Tibial artery (tissue), 4 donors: ENCODE measurements at regions not wholly inside any gene's neighbourhood (a gene's known extent, or its start where the extent isn't known, plus 50 kb on each side); places are given as distances from the start of the nearest gene placed in this dataset.

Experiments
- DNase-seq, 2 donors: peaks; one replicate each; pipeline ENCODE4 v3.0.0-alpha.2; 2019
- H3K27ac ChIP-seq, 2 donors: fragments of 200-600 bp; sonication (generic) in 1 of 2; 1 replicate in 1 of 2; 2 replicates in 1 of 2; pipeline ENCODE4 v1.5.1; 2018 to 2019; ENCODE audit warnings: mild to moderate bottlenecking in 1 of 2
- H3K27me3 ChIP-seq, 2 donors: fragments of 200-600 bp; sonication (generic) in 1 of 2; one replicate each; pipeline versions ENCODE4 v1.5.1 to v1.6.0; 2016 to 2019
- H3K36me3 ChIP-seq, 3 donors: fragments of 200-600 bp; sonication (generic) in 2 of 3; one replicate each; pipeline ENCODE4 v1.5.1; 2016 to 2019; ENCODE audit warnings: mild to moderate bottlenecking in 2 of 3
- H3K4me1 ChIP-seq, 4 donors: fragments of 200-600 bp; sonication (generic) in 2 of 4; 1 replicate in 3 of 4; 2 replicates in 1 of 4; pipeline ENCODE4 v1.5.1; 2016 to 2019
- H3K4me3 ChIP-seq, 2 donors: fragments of 200-600 bp; sonication (generic) in 1 of 2; 1 replicate in 1 of 2; 2 replicates in 1 of 2; pipeline ENCODE4 v1.5.1; 2018 to 2019; ENCODE audit warnings: mild to moderate bottlenecking in 2 of 2
- H3K9me3 ChIP-seq, 3 donors: fragments of 200-600 bp; sonication (generic) in 1 of 3; one replicate each; pipeline ENCODE4 v1.5.1; 2016 to 2019
- intact Hi-C: fragments of 100-400 bp; cut with DNase I; formaldehyde crosslinking; loops from one replicate; pipeline ENCODE4 v1.15.0; 2023; ENCODE audit warnings: low total_unique reads
- TF ChIP-seq, protein P1 (sequence below), 2 experiments: fragments of 200-600 bp in 1 of 2; fragments of 450-650 bp in 1 of 2; IDR thresholded peaks; one replicate each; pipeline ENCODE4 v1.5.1; 2017 to 2019; ENCODE audit warnings: antibody characterized with exemption in 2 of 2, mild to moderate bottlenecking in 1 of 2, moderate library complexity in 1 of 2

DNA sequence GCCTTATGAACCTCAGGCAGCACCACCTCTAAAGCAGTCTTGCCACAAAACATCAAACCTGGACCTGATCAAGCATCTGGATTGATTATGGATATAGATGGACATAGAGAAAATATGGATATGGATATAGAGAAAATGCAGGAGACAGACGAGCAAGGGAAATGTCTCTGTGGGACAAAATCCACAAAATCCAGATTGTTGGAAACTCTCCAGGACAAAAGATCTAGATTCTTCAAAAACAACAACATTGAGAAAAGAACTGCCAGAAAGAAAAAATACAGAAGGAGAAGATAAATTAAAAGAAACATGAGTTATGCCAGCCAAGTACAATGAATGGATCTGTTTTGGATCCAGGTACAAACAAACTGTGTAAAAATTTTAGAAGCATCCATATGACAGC, 1176.5 kb downstream of the UQCRFS1 start:
- TF ChIP-seq, protein P1, sequence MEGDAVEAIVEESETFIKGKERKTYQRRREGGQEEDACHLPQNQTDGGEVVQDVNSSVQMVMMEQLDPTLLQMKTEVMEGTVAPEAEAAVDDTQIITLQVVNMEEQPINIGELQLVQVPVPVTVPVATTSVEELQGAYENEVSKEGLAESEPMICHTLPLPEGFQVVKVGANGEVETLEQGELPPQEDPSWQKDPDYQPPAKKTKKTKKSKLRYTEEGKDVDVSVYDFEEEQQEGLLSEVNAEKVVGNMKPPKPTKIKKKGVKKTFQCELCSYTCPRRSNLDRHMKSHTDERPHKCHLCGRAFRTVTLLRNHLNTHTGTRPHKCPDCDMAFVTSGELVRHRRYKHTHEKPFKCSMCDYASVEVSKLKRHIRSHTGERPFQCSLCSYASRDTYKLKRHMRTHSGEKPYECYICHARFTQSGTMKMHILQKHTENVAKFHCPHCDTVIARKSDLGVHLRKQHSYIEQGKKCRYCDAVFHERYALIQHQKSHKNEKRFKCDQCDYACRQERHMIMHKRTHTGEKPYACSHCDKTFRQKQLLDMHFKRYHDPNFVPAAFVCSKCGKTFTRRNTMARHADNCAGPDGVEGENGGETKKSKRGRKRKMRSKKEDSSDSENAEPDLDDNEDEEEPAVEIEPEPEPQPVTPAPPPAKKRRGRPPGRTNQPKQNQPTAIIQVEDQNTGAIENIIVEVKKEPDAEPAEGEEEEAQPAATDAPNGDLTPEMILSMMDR (IDR thresholded peaks at IDR 0.05): no peak
- Histone ChIP-seq H3K36me3 (no peaks in the 10 kb centered on the region), H3K27ac (no peak overlapping the region), H3K9me3 (peaks cover 0 to 11% (median 0%) of the 10 kb centered on the region in 3 donors), H3K27me3 (no peaks in the 10 kb centered on the region), H3K4me3 (no peak overlapping the region), H3K4me1 (no peaks in the 10 kb centered on the region)
- DNase-seq: no peak
- intact Hi-C loops: no loop called here

DNA sequence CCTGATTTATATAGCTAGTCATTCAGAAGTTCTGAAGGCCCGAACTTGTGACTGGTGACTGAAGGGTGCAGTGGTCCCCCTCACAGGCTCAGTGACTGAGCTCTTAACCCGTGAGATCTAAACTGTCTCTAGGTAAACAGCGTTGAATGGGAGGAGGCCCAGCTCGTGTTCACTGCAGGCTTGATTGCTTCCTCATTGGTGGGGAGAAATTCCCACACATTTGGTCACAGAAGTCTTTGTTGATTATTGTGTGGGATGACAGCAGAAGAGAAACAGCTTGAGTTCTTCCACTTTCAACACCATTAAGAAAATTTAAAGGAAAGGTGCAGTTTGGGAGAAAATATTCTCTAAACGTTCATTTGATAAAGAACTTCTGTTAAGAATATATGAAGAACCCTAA, 1178.0 kb downstream of the UQCRFS1 start:
- no peaks in the 10 kb centered on the region for H3K4me1 ChIP-seq
- TF ChIP-seq, protein P1 (IDR thresholded peaks at IDR 0.05): no peak
- no peak for DNase-seq
- intact Hi-C loops: no loop called here
- no peak overlapping the region for H3K4me3 ChIP-seq
- H3K36me3 ChIP-seq: no peaks in the 10 kb centered on the region
- H3K27ac ChIP-seq: no peak overlapping the region
- no peaks in the 10 kb centered on the region for H3K27me3 ChIP-seq
- H3K9me3 ChIP-seq: peaks cover 0 to 11% (median 0%) of the 10 kb centered on the region in 3 donors

DNA sequence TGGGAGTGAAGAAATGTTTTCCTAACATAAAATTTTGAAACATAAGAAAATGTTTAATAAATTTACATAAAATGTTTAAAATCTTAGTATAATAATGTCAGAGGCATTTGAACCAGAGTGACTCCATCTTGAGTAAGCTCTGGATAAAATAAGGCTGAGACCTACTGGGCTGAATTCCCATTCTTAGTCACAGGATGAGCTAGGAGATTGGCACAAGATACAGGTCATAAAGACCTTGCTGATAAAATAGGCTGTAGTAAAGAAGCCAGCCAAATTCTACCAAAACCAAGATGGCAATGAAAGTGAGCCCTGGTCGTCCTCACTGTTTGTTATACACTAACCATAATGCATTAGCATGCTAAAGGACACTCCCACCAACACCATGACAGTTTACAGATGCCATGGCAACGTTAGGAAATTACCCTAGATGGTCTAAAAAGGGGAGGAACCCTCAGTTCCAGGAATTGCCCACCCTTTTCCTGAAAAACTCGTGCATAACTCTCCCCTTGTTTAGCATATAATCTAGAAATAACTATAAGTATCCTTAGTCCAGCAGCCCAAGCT, 1184.0 kb downstream of the UQCRFS1 start:
- peaks cover 0 to 3% (median 0%) of the 10 kb centered on the region in 3 donors for H3K9me3 ChIP-seq
- no peaks in the 10 kb centered on the region for H3K36me3 ChIP-seq
- H3K4me1 ChIP-seq: no peaks in the 10 kb centered on the region
- intact Hi-C loops: no loop called here
- no peaks in the 10 kb centered on the region for H3K27me3 ChIP-seq
- no peak for DNase-seq
- TF ChIP-seq, protein P1 (IDR thresholded peaks at IDR 0.05): no peak
- no peak overlapping the region for H3K4me3 ChIP-seq
- H3K27ac ChIP-seq: no peak overlapping the region

DNA sequence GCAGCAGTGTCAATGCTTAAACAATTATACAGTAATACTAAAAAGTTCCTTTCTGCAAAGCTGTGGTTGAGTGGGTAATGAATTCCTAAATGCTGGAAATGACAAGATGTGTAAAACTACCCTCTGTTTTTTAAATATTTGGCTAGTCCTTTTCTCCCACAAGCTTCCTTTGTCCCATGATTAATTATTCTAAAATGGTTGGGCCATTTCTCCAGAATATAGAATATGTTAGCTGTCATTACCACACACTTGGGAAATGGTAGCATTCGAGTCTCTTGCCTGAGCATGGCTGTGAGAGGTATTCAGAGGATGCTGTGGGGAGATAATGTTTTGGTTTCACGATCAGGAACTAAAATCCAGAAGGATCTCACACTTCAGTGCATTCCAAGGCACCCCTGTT, 1185.8 kb downstream of the UQCRFS1 start:
- no peak for DNase-seq
- H3K4me3 ChIP-seq: no peak overlapping the region
- H3K4me1 ChIP-seq: no peaks in the 10 kb centered on the region
- H3K36me3 ChIP-seq: no peaks in the 10 kb centered on the region
- intact Hi-C loops: no loop called here
- peaks cover 0 to 3% (median 0%) of the 10 kb centered on the region in 3 donors for H3K9me3 ChIP-seq
- H3K27me3 ChIP-seq: no peaks in the 10 kb centered on the region
- H3K27ac ChIP-seq: no peak overlapping the region
- TF ChIP-seq, protein P1 (IDR thresholded peaks at IDR 0.05): no peak

DNA sequence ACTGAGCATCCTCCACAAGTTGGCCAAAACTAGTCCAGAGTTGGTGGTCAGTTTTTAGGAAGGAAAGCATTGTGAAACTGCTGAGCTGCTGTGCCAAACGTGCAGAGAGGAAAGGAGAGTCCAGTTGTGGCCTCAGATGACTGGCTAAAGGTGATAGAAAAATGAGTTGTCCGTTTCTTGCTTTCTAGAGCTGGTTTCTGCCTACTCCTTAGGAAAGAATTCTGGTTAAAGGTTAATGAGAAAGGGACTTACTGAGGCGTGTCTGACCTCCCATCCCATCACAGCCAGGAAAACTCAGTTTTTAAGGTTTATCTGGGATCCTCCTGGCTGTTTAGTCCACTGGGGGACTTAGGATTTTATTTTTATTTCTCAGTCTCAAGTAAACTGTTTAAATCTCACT, 1186.3 kb downstream of the UQCRFS1 start:
- intact Hi-C loops: no loop called here
- TF ChIP-seq, protein P1 (IDR thresholded peaks at IDR 0.05): no peak
- peaks cover 0 to 1% (median 0%) of the 10 kb centered on the region in 3 donors for H3K9me3 ChIP-seq
- no peaks in the 10 kb centered on the region for H3K4me1 ChIP-seq
- H3K36me3 ChIP-seq: no peaks in the 10 kb centered on the region
- H3K27ac ChIP-seq: no peak overlapping the region
- no peaks in the 10 kb centered on the region for H3K27me3 ChIP-seq
- DNase-seq: no peak
- H3K4me3 ChIP-seq: no peak overlapping the region

DNA sequence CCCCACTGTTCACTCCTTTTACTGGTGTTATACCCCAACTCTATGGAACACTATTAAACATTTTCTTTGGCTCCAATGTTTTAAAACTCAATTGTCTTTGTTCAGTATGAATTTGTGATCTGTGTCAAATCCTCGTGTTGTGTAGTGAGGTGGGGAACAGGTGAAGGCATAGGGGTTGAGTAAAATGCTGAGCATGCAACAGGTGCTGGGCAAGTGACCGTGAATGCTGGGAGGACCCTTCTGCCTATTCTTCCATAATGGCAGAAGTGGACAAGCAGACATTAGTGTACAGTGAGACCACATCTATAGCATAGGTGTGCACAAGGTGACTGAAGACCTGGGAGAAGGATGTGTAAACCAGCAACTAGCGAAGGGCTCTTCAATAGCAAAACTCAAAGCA, 1188.0 kb downstream of the UQCRFS1 start:
- TF ChIP-seq, protein P1 (IDR thresholded peaks at IDR 0.05): no peak
- Histone ChIP-seq H3K4me1 (no peaks in the 10 kb centered on the region), H3K4me3 (no peak overlapping the region), H3K9me3 (no peaks in the 10 kb centered on the region), H3K27ac (no peak overlapping the region), H3K27me3 (no peaks in the 10 kb centered on the region), H3K36me3 (no peaks in the 10 kb centered on the region)
- intact Hi-C loops: no loop called here
- no peak for DNase-seq
